NCI-H2171 (cell line): ENCODE measurements at regions not wholly inside any gene's neighbourhood (a gene's known extent, or its start where the extent isn't known, plus 50 kb on each side); places are given as distances from the start of the nearest gene placed in this dataset.
"Not testable (repeated sequence)": the region's sequence is repeated elsewhere in the genome, so short reads cannot be mapped to it uniquely, and the experiment has no call there.

Source experiments
- DNase-seq: peaks from one replicate; lab custom pipeline; 2025; lab: John Stamatoyannopoulos, UW

- no peak for DNase-seq
Observed at GRCh38 chr17:72175787-72176515, 55.1 kb downstream of the SOX9 start.

GRCh38 chr17:72176516-72176851 is 55.7 kb downstream of the SOX9 start:
- DNase-seq: no peak

- no peak for DNase-seq
Observed at GRCh38 chr17:72176951-72177660, 56.3 kb downstream of the SOX9 start.

GRCh38 chr17:72177738-72178137 is 56.9 kb downstream of the SOX9 start:
- DNase-seq: no peak

GRCh38 chr17:72182371-72182873 is 61.6 kb downstream of the SOX9 start:
- no peak for DNase-seq

GRCh38 chr17:72183194-72183685 is 62.4 kb downstream of the SOX9 start:
- no peak for DNase-seq

- DNase-seq: no peak
Observed at GRCh38 chr17:72184805-72185204, 64.0 kb downstream of the SOX9 start.

GRCh38 chr17:72185564-72185963 is 64.7 kb downstream of the SOX9 start:
- DNase-seq: no peak

GRCh38 chr17:72187556-72187955 is 66.7 kb downstream of the SOX9 start:
- DNase-seq: no peak

GRCh38 chr17:72188801-72189200 is 68.0 kb downstream of the SOX9 start:
- no peak for DNase-seq

GRCh38 chr17:72189768-72190593 is 69.2 kb downstream of the SOX9 start:
- DNase-seq: no peak

GRCh38 chr17:72191356-72191755 is 70.5 kb downstream of the SOX9 start:
- no peak for DNase-seq

- no peak for DNase-seq
Observed at GRCh38 chr17:72191921-72192799, 71.3 kb downstream of the SOX9 start.

GRCh38 chr17:72192800-72193192 is 72.0 kb downstream of the SOX9 start:
- no peak for DNase-seq

- no peak for DNase-seq
Observed at GRCh38 chr17:72193391-72194106, 72.7 kb downstream of the SOX9 start.

GRCh38 chr17:72194107-72194440 is 73.3 kb downstream of the SOX9 start:
- DNase-seq: not testable (repeated sequence)

- no peak for DNase-seq
Observed at GRCh38 chr17:72199256-72199655, 78.4 kb downstream of the SOX9 start.

GRCh38 chr17:72204742-72205141 is 83.9 kb downstream of the SOX9 start:
- no peak for DNase-seq

GRCh38 chr17:72205357-72205756 is 84.5 kb downstream of the SOX9 start:
- DNase-seq: peak; percentile 16

- no peak for DNase-seq
Observed at GRCh38 chr17:72205822-72206221, 85.0 kb downstream of the SOX9 start.

- no peak for DNase-seq
Observed at GRCh38 chr17:72206376-72206775, 85.6 kb downstream of the SOX9 start.
